SK-N-SH treated with all-trans-retinoic acid at 6 μM for 48 hours (cell line): ENCODE measurements at regions not wholly inside any gene's neighbourhood (a gene's known extent, or its start where the extent isn't known, plus 50 kb on each side); places are given as distances from the start of the nearest gene placed in this dataset.

Experiments
- ATAC-seq: fragments of 200-7000 bp; cut with Tn5 transposase; 3 replicates; pipeline ENCODE4 v1.9.1; 2020; ENCODE audit warnings: mild to moderate bottlenecking, moderate library complexity
- ARNTL ChIP-seq: fragments of 450-650 bp; formaldehyde crosslinking; IDR thresholded peaks from 2 replicates; pipeline ENCODE4 v1.5.0; 2020; ENCODE audit warnings: low read depth, mild to moderate bottlenecking, moderate library complexity, borderline replicate concordance
- CREB5 ChIP-seq: fragments of 250-450 bp; sonication (Bioruptor Pico); IDR thresholded peaks from 2 replicates; pipeline ENCODE4 v1.5.1; 2020; ENCODE audit warnings: low read depth, mild to moderate bottlenecking, moderate library complexity
- ESRRG ChIP-seq: fragments of 250-450 bp; sonication (Bioruptor Pico); IDR thresholded peaks from 2 replicates; pipeline ENCODE4 v1.6.1; 2021; ENCODE audit warnings: mild to moderate bottlenecking
- GLIS3 ChIP-seq: fragments of 250-450 bp; sonication (Bioruptor Pico); IDR thresholded peaks from 2 replicates; pipeline ENCODE4 v1.5.0; 2020; ENCODE audit warnings: mild to moderate bottlenecking, moderate library complexity
- ISL1 ChIP-seq: fragments of 250-450 bp; sonication (Bioruptor Pico); IDR thresholded peaks from 2 replicates; pipeline ENCODE4 v2.1.2; 2022; ENCODE audit warnings: mild to moderate bottlenecking, moderate library complexity
- PATZ1 ChIP-seq: fragments of 250-450 bp; sonication (Bioruptor Pico); IDR thresholded peaks from 2 replicates; pipeline ENCODE4 v1.8.0; 2020; ENCODE audit warnings: mild to moderate bottlenecking, moderate library complexity, borderline replicate concordance
- PPARA ChIP-seq: fragments of 250-450 bp; sonication (Bioruptor Pico); IDR thresholded peaks from 2 replicates; pipeline ENCODE4 v1.5.0; 2020; ENCODE audit warnings: mild to moderate bottlenecking, borderline replicate concordance
- RARB ChIP-seq: fragments of 250-450 bp; sonication (Bioruptor Pico); IDR thresholded peaks from 2 replicates; pipeline ENCODE4 v1.8.0; 2021; ENCODE audit warnings: mild to moderate bottlenecking, moderate library complexity
- SNAI2 ChIP-seq: fragments of 250-450 bp; sonication (Bioruptor Pico); IDR thresholded peaks from 2 replicates; pipeline ENCODE4 v1.5.0; 2020; ENCODE audit warnings: mild to moderate bottlenecking, moderate library complexity
- TCF4 ChIP-seq: fragments of 250-450 bp; sonication (Bioruptor Pico); IDR thresholded peaks from 2 replicates; pipeline ENCODE4 v1.8.0; 2021; ENCODE audit warnings: mild to moderate bottlenecking, moderate library complexity, borderline replicate concordance
- TOX ChIP-seq: fragments of 250-450 bp; sonication (Bioruptor Pico); IDR thresholded peaks from 2 replicates; pipeline ENCODE4 v1.8.0; 2021; ENCODE audit warnings: mild to moderate bottlenecking, moderate library complexity, borderline replicate concordance
- ZC3H10 ChIP-seq: fragments of 250-450 bp; sonication (Bioruptor Pico); IDR thresholded peaks from 2 replicates; pipeline ENCODE4 v1.5.1; 2021; ENCODE audit warnings: mild to moderate bottlenecking, moderate library complexity
- ZFP3 ChIP-seq: fragments of 250-450 bp; sonication (Bioruptor Pico); IDR thresholded peaks from 2 replicates; pipeline ENCODE4 v1.5.0; 2020; ENCODE audit warnings: mild to moderate bottlenecking, moderate library complexity
- ZFP30 ChIP-seq: fragments of 450-650 bp; formaldehyde crosslinking; IDR thresholded peaks from 2 replicates; pipeline ENCODE4 v1.5.0; 2022; ENCODE audit warnings: mild to moderate bottlenecking, moderate library complexity
- ZNF565 ChIP-seq: fragments of 450-650 bp; formaldehyde crosslinking; conservative IDR thresholded peaks from 2 replicates; pipeline ENCODE4 v1.5.0; 2020; ENCODE audit warnings: low read depth, mild to moderate bottlenecking, moderate library complexity
- ZNF70 ChIP-seq: fragments of 450-650 bp; formaldehyde crosslinking; IDR thresholded peaks from 2 replicates; pipeline ENCODE4 v1.5.0; 2020; ENCODE audit warnings: mild to moderate bottlenecking, moderate library complexity
- ZNF8 ChIP-seq: fragments of 450-650 bp; formaldehyde crosslinking; IDR thresholded peaks from 2 replicates; pipeline ENCODE4 v1.5.0; 2020; ENCODE audit warnings: mild to moderate bottlenecking, moderate library complexity
- TF ChIP-seq, protein P1 (sequence below): fragments of 250-450 bp; sonication (Bioruptor Pico); IDR thresholded peaks from 2 replicates; pipeline ENCODE4 v1.5.0; 2020; ENCODE audit warnings: mild to moderate bottlenecking, moderate library complexity
- TF ChIP-seq, protein P2 (sequence below): fragments of 250-450 bp; sonication (Bioruptor Pico); IDR thresholded peaks from 2 replicates; pipeline ENCODE4 v1.8.0; 2021; ENCODE audit warnings: low read depth, mild to moderate bottlenecking, moderate library complexity, borderline replicate concordance

- TF ChIP-seq TCF4 (CRISPR knock-in tag) (no peak), ZFP30 (CRISPR knock-in tag) (no peak), ZNF70 (CRISPR knock-in tag) (no peak), ZFP3 (CRISPR knock-in tag) (no peak), ZNF565 (no peak), TOX (no peak), GLIS3 (CRISPR knock-in tag) (no peak), CREB5 (no peak), PATZ1 (no peak), RARB (no peak), SNAI2 (CRISPR knock-in tag) (no peak), ESRRG (CRISPR knock-in tag) (no peak)
- TF ChIP-seq, protein P1, sequence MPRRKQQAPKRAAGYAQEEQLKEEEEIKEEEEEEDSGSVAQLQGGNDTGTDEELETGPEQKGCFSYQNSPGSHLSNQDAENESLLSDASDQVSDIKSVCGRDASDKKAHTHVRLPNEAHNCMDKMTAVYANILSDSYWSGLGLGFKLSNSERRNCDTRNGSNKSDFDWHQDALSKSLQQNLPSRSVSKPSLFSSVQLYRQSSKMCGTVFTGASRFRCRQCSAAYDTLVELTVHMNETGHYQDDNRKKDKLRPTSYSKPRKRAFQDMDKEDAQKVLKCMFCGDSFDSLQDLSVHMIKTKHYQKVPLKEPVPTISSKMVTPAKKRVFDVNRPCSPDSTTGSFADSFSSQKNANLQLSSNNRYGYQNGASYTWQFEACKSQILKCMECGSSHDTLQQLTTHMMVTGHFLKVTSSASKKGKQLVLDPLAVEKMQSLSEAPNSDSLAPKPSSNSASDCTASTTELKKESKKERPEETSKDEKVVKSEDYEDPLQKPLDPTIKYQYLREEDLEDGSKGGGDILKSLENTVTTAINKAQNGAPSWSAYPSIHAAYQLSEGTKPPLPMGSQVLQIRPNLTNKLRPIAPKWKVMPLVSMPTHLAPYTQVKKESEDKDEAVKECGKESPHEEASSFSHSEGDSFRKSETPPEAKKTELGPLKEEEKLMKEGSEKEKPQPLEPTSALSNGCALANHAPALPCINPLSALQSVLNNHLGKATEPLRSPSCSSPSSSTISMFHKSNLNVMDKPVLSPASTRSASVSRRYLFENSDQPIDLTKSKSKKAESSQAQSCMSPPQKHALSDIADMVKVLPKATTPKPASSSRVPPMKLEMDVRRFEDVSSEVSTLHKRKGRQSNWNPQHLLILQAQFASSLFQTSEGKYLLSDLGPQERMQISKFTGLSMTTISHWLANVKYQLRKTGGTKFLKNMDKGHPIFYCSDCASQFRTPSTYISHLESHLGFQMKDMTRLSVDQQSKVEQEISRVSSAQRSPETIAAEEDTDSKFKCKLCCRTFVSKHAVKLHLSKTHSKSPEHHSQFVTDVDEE (CRISPR knock-in tag) = no peak
- TF ChIP-seq, all 23 proteins: peak for 0
- peak; percentile 79 for ATAC-seq
Measured at GRCh38 chr13:31970231-31970930, 61.2 kb upstream of the FRY start.

DNA sequence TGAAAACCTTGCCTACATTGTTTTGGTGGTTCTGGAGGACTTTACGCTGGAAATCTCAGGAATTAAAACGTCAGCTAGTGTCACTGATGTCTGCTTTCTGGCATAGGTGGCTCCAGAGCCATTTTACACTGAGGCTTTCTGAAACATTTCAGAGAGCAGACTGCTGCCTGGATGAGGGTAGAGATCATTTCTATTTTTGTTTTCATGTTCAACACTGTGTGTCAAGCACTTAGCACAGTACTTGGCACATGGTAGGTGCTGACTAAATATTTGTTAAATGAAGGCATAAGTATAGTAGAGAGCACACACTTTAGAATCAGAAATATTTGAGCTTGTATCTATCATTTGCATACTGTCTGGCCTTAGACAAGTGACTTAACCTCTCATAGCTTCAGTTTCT is 59.1 kb upstream of the FRY start:
- TF ChIP-seq ZNF70 (CRISPR knock-in tag) = no peak
- no peak for TF ChIP-seq TOX
- TF ChIP-seq, protein P2, sequence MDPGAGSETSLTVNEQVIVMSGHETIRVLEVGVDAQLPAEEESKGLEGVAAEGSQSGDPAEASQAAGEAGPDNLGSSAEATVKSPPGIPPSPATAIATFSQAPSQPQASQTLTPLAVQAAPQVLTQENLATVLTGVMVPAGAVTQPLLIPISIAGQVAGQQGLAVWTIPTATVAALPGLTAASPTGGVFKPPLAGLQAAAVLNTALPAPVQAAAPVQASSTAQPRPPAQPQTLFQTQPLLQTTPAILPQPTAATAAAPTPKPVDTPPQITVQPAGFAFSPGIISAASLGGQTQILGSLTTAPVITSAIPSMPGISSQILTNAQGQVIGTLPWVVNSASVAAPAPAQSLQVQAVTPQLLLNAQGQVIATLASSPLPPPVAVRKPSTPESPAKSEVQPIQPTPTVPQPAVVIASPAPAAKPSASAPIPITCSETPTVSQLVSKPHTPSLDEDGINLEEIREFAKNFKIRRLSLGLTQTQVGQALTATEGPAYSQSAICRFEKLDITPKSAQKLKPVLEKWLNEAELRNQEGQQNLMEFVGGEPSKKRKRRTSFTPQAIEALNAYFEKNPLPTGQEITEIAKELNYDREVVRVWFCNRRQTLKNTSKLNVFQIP (CRISPR knock-in tag) = no peak
- no peak for TF ChIP-seq ISL1 (CRISPR knock-in tag)
- no peak for TF ChIP-seq ZFP30 (CRISPR knock-in tag)
- no peak for TF ChIP-seq PATZ1
- no peak for TF ChIP-seq ZC3H10 (CRISPR knock-in tag)
- TF ChIP-seq ARNTL = no peak
- no peak for TF ChIP-seq ZFP3 (CRISPR knock-in tag)
- TF ChIP-seq ZNF8 (CRISPR knock-in tag) = no peak
- TF ChIP-seq RARB = no peak
- TF ChIP-seq ESRRG (CRISPR knock-in tag) = no peak
- TF ChIP-seq ZNF565 = no peak
- TF ChIP-seq PPARA (CRISPR knock-in tag) = no peak
- no peak for TF ChIP-seq CREB5
- TF ChIP-seq, protein P1 (CRISPR knock-in tag) = no peak
- TF ChIP-seq, all 23 proteins: peak for 0
- no peak for ATAC-seq
